GM19467 (cell line): ENCODE measurements at regions not wholly inside any gene's neighbourhood (a gene's known extent, or its start where the extent isn't known, plus 50 kb on each side); places are given as distances from the start of the nearest gene placed in this dataset.

ENCODE experiments used
- ATAC-seq: cut with Tn5 transposase; IDR thresholded peaks from one replicate; pipeline ENCODE4 v1.9.1; 2021; ENCODE audit warnings: mild to moderate bottlenecking, moderate library complexity; ENCODE audit not compliant: unreplicated experiment

DNA sequence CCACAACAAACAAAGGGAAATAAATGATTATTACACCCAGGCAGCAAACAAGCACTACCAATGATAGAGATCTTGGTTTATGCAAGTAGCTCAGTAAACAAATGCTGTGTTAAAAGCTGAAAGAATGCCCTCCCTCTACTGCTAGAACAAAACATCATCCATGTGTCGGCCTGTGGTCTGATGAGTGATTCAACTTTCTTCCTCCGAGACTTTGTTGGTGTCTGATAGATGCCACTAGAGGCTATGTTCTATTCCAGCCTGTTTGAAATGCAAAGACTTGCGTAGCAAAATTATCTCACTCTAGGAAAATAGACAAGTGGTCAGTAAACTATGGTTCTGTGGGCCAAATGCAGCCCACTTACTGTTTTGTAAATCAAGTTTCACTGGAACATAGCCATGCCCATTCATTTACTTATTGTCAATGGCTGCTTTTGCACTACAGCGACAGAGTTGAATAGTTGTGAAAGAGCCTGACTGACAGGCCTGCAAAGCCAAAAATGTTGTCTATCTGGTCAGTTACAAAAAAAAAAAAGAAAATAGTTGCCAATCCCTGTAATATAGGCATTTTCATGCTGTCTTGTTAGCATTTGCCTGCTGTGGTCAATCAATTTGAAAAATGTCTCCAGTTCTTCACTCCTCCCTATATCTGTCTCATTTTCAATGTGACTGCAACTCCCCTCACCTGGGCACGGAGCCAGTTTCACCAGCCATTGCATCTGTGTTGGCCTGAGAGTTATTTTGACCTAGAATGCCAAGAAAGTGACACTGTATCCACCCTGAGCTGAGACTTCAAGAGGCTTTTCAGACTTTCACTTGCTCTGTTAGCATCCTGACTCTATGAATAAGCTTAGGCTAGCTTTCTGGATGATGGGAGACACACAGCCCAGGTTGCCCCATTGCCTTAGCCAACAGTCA is 544.6 kb upstream of the BTBD3 start:
- no peak for ATAC-seq

- ATAC-seq = no peak
These were observed 542.4 kb upstream of the BTBD3 start for GRCh38 chr20:11375335-11375734.

GRCh38 chr20:11375966-11376365 is 541.7 kb upstream of the BTBD3 start:
- no peak for ATAC-seq

GRCh38 chr20:11376420-11376819 is 541.3 kb upstream of the BTBD3 start:
- ATAC-seq = no peak

- no peak for ATAC-seq
These were observed 540.7 kb upstream of the BTBD3 start for GRCh38 chr20:11376998-11377397.

GRCh38 chr20:11377761-11378160 is 539.9 kb upstream of the BTBD3 start:
- ATAC-seq = no peak

GRCh38 chr20:11378252-11378651 is 539.4 kb upstream of the BTBD3 start:
- ATAC-seq = no peak

GRCh38 chr20:11379257-11380011 is 538.3 kb upstream of the BTBD3 start:
- no peak for ATAC-seq

DNA sequence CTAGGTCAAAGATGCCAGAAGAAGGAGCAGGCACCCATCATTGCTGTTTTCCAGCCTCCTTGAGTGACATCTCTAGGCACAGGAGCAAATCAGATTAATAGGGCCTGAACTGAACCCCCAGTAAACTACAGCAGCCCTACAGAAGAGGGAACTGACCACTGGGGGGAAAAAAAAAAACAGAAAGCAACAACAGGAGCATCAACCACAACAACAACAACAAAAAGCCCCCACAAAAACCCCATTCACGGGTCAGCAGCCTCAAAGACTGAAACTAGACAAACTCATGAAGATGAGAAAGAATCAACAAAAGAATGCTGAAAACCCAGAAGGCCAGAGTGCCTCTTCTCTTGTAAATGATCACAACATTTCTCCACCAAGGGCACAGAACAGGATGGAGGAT is 537.4 kb upstream of the BTBD3 start:
- ATAC-seq = no peak

- ATAC-seq = no peak
These were observed 530.4 kb upstream of the BTBD3 start for GRCh38 chr20:11387189-11387754.

GRCh38 chr20:11389186-11389585 is 528.5 kb upstream of the BTBD3 start:
- no peak for ATAC-seq

DNA sequence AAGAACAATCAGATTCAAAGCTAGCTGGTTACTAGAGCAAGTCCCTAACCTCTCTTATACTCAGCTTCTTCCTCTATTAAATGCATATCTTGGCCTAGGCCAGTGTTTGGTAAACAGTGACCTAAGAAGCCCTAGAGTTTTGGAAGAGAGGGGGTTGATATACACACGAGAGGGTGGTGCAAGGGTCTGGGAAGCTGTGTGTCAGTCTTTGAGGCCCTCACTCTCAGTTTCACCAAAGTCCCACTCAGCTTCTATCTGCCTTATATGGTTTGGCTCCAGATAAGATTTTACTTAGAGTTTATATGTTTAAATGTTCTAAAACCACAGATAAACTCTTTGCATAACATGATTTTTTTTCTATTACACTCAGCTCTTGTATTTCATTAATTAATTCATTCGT is 526.1 kb upstream of the BTBD3 start:
- ATAC-seq = no peak

GRCh38 chr20:11394145-11394833 is 523.4 kb upstream of the BTBD3 start:
- ATAC-seq = no peak

- no peak for ATAC-seq
These were observed 522.1 kb upstream of the BTBD3 start for GRCh38 chr20:11395581-11395980.

GRCh38 chr20:11401988-11402387 is 515.7 kb upstream of the BTBD3 start:
- no peak for ATAC-seq

- no peak for ATAC-seq
These were observed 514.0 kb upstream of the BTBD3 start for GRCh38 chr20:11403711-11404110.

DNA sequence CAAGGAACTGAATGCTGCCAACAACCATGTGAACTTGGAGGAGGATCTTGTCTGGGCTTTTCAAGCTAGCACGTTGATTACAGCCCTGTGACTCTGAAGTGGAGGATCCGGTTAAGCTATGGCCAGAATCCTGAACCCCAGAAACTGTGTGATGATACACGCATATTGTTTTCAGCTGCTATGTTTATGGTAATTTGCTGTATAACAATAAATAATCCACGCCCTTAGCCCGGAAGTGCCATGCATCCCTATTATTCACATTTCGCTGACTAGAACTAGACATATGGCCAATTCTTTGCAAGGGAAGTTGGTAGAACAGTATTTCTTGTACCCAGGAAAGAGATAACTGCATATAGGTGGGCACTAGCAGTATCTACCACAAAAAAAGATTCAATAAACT is 510.8 kb upstream of the BTBD3 start:
- ATAC-seq = no peak

DNA sequence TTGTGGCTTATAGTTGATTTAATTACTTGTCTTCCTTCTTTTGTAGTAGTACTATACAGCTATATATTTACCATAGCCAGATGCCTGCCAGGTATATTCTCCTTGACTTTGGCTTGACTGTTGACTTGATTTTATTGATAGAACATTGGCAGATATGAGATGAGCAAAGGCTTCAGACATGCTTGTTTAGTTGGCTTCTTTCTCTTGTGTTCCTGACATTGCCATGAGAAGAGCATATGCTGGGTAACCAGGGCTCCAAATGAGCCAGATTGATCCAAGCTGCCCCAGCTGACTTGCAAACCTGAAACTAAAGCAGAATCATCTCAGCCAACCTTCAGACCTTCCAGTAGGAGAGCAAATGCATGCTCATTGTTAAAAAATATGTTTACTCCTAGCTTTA is 508.1 kb upstream of the BTBD3 start:
- ATAC-seq = no peak

DNA sequence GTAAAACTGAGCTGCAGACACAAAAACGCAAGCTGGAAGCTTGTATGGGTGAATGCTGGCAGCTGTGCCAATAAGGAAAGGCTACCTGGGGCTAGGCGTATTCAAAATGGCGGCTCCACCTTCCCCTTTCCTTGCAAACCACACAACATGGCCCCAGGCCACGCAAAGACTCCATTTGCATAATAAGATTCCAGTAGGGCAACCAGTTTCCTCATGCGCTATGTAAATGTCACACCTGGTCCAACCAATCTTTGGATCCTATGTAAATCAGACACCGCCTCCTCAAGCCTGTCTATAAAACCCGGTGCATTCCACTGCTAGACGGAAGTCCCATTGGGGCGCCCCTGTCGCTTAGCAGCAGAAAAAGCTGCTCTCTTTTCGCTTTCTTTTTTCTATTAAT is 505.9 kb upstream of the BTBD3 start:
- ATAC-seq = no peak

DNA sequence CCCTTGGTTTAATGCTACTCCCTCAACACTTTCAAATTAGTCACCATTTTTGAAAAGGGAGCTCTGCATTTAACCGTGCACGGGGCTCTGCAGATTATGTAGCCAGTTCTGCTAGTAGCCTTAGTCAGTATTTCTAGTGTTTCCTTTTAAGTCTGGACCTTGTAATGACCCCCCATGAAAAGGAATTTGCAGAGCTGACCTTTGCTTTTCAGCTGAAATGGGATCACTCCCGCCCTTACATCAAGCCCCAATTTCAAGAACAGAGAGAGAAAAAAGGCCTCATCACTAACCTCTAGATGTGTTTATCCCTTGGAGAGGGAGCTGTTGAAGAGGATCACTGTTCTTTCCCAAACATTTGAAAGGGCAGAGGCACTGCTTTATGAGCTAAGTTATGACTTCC is 490.7 kb upstream of the BTBD3 start:
- no peak for ATAC-seq

- ATAC-seq = no peak
These were observed 488.5 kb upstream of the BTBD3 start for GRCh38 chr20:11429168-11429567.
